HEK293 (cell line): ENCODE measurements at regions not wholly inside any gene's neighbourhood (a gene's known extent, or its start where the extent isn't known, plus 50 kb on each side); places are given as distances from the start of the nearest gene placed in this dataset.
"Not testable (repeated sequence)": the region's sequence is repeated elsewhere in the genome, so short reads cannot be mapped to it uniquely, and the experiment has no call there.

Experiments
- CTCF ChIA-PET: fragments of 350-600 bp; formaldehyde crosslinking; extraction: SDS; loops from one replicate; lab custom pipeline; 2021; ENCODE audit warnings: antibody characterized with exemption; lab: Yijun Ruan, JAX
- POLR2A ChIA-PET: fragments of 300-600 bp; formaldehyde crosslinking; extraction: SDS; loops from one replicate; lab custom pipeline; 2020; ENCODE audit warnings: antibody characterized with exemption, inconsistent platforms; lab: Yijun Ruan, JAX
- H3K27ac ChIP-seq: fragments of 200-500 bp; sonication (Bioruptor generic); 2 replicates; pipeline ENCODE4 v1.5.1; 2014; ENCODE audit warnings: low read depth, low read length, control low read depth, inconsistent platforms; ENCODE audit errors: extremely low read depth
- H3K36me3 ChIP-seq, 2 experiments: fragments of 200-500 bp in 1 of 2; sonication (Bioruptor generic) in 1 of 2; 1 replicate in 1 of 2; 2 replicates in 1 of 2; pipeline ENCODE4 v1.5.1; 2014 to 2017; ENCODE audit warnings: inconsistent platforms in 2 of 2, low read length in 2 of 2; ENCODE audit not compliant: control insufficient read depth in 2 of 2, insufficient read depth in 1 of 2
- H3K4me1 ChIP-seq: fragments of 200-500 bp; sonication (Bioruptor generic); 2 replicates; pipeline ENCODE4 v1.5.1; 2014; ENCODE audit warnings: mild to moderate bottlenecking, low read length, inconsistent platforms; ENCODE audit not compliant: control insufficient read depth, insufficient read depth
- H3K4me3 ChIP-seq: 2 replicates; pipeline ENCODE4 v1.5.1; 2011; ENCODE audit warnings: low read depth, mild to moderate bottlenecking, control low read depth, low read length, moderate library complexity
- H3K9me3 ChIP-seq: fragments of 200-500 bp; sonication (Bioruptor generic); 2 replicates; pipeline ENCODE4 v1.5.1; 2014; ENCODE audit warnings: low read depth, low read length, inconsistent platforms; ENCODE audit not compliant: control insufficient read depth, insufficient read depth
- ZNF114 ChIP-seq: fragments of 450-650 bp; formaldehyde crosslinking; IDR thresholded peaks from 2 replicates; pipeline ENCODE4 v1.5.0; 2017; ENCODE audit warnings: missing biosample characterization, missing genetic modification characterization
- ZNF214 ChIP-seq: fragments of 450-650 bp; formaldehyde crosslinking; IDR thresholded peaks from 2 replicates; pipeline ENCODE4 v1.5.1; 2017; ENCODE audit warnings: missing biosample characterization, mild to moderate bottlenecking, missing genetic modification characterization, borderline replicate concordance
- ZNF239 ChIP-seq: fragments of 450-650 bp; formaldehyde crosslinking; IDR thresholded peaks from 2 replicates; pipeline ENCODE4 v1.5.1; 2016; ENCODE audit warnings: missing biosample characterization, missing genetic modification characterization
- ZNF335 ChIP-seq: fragments of 450-650 bp; formaldehyde crosslinking; conservative IDR thresholded peaks from 2 replicates; pipeline ENCODE4 v1.5.1; 2016; ENCODE audit warnings: missing biosample characterization, missing genetic modification characterization
- ZNF350 ChIP-seq: fragments of 450-650 bp; formaldehyde crosslinking; IDR thresholded peaks from 2 replicates; pipeline ENCODE4 v1.5.0; 2017; ENCODE audit warnings: missing biosample characterization, mild to moderate bottlenecking, missing genetic modification characterization
- ZNF398 ChIP-seq: fragments of 450-650 bp; formaldehyde crosslinking; IDR thresholded peaks from 2 replicates; pipeline ENCODE4 v1.5.1; 2017; ENCODE audit warnings: missing biosample characterization, missing genetic modification characterization
- ZNF530 ChIP-seq: fragments of 450-650 bp; formaldehyde crosslinking; IDR thresholded peaks from 2 replicates; pipeline ENCODE4 v1.5.1; 2016; ENCODE audit warnings: low read depth, missing biosample characterization, missing genetic modification characterization
- ZNF548 ChIP-seq: fragments of 450-650 bp; formaldehyde crosslinking; IDR thresholded peaks from 2 replicates; pipeline ENCODE4 v1.5.1; 2016; ENCODE audit warnings: missing biosample characterization, missing genetic modification characterization
- ZNF558 ChIP-seq: fragments of 450-650 bp; formaldehyde crosslinking; IDR thresholded peaks from 2 replicates; pipeline ENCODE4 v1.5.1; 2016; ENCODE audit warnings: missing biosample characterization, missing genetic modification characterization
- ZSCAN23 ChIP-seq: fragments of 450-650 bp; formaldehyde crosslinking; IDR thresholded peaks from 2 replicates; pipeline ENCODE4 v1.5.1; 2016; ENCODE audit warnings: missing biosample characterization, missing genetic modification characterization
- TF ChIP-seq, protein P1 (sequence below): fragments of 450-650 bp; formaldehyde crosslinking; IDR thresholded peaks from 2 replicates; pipeline ENCODE4 v1.5.1; 2016; ENCODE audit warnings: missing biosample characterization, missing genetic modification characterization
- TF ChIP-seq, protein P2 (sequence below): fragments of 450-650 bp; formaldehyde crosslinking; IDR thresholded peaks from 2 replicates; pipeline ENCODE4 v1.5.1; 2016; ENCODE audit warnings: missing biosample characterization, missing genetic modification characterization
- TF ChIP-seq, protein P3 (sequence below): fragments of 450-650 bp; formaldehyde crosslinking; IDR thresholded peaks from 2 replicates; pipeline ENCODE4 v1.5.1; 2016; ENCODE audit warnings: missing biosample characterization, missing genetic modification characterization
- TF ChIP-seq, protein P4 (sequence below): fragments of 450-650 bp; formaldehyde crosslinking; IDR thresholded peaks from 2 replicates; pipeline ENCODE4 v1.5.0; 2017; ENCODE audit warnings: missing biosample characterization, missing genetic modification characterization, borderline replicate concordance

GRCh38 chr12:90533828-90534227 lies 421.1 kb downstream of the CCER1 start:
- POLR2A ChIA-PET, H3K4me3 ChIP-seq, H3K4me1 ChIP-seq, H3K9me3 ChIP-seq, H3K36me3 ChIP-seq, CTCF ChIA-PET, H3K27ac ChIP-seq: not testable (repeated sequence)

GRCh38 chr12:90520002-90520734 lies 434.8 kb downstream of the CCER1 start:
- Histone ChIP-seq H3K27ac (no peak overlapping the region), H3K36me3 (no peaks in the 10 kb centered on the region), H3K4me3 (no peak overlapping the region), H3K4me1 (no peaks in the 10 kb centered on the region), H3K9me3 (no peaks in the 10 kb centered on the region)
- ChIA-PET POLR2A (no interaction called here), CTCF (no interaction called here)
- TF ChIP-seq ZNF558 (tag by site-specific recombination) (no peak), ZNF335 (tag by site-specific recombination) (no peak), ZNF530 (tag by site-specific recombination) (no peak), ZNF239 (tag by site-specific recombination) (no peak), ZSCAN23 (tag by site-specific recombination) (no peak), ZNF548 (no peak), ZNF350 (tag by site-specific recombination) (no peak), ZNF214 (no peak), ZNF114 (tag by site-specific recombination) (no peak), ZNF398 (tag by site-specific recombination) (no peak)
- TF ChIP-seq, protein P1, sequence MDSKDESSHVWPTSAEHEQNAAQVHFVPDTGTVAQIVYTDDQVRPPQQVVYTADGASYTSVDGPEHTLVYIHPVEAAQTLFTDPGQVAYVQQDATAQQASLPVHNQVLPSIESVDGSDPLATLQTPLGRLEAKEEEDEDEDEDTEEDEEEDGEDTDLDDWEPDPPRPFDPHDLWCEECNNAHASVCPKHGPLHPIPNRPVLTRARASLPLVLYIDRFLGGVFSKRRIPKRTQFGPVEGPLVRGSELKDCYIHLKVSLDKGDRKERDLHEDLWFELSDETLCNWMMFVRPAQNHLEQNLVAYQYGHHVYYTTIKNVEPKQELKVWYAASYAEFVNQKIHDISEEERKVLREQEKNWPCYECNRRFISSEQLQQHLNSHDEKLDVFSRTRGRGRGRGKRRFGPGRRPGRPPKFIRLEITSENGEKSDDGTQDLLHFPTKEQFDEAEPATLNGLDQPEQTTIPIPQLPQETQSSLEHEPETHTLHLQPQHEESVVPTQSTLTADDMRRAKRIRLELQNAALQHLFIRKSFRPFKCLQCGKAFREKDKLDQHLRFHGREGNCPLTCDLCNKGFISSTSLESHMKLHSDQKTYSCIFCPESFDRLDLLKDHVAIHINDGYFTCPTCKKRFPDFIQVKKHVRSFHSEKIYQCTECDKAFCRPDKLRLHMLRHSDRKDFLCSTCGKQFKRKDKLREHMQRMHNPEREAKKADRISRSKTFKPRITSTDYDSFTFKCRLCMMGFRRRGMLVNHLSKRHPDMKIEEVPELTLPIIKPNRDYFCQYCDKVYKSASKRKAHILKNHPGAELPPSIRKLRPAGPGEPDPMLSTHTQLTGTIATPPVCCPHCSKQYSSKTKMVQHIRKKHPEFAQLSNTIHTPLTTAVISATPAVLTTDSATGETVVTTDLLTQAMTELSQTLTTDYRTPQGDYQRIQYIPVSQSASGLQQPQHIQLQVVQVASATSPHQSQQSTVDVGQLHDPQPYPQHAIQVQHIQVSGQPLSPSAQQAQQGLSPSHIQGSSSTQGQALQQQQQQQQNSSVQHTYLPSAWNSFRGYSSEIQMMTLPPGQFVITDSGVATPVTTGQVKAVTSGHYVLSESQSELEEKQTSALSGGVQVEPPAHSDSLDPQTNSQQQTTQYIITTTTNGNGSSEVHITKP (tag by site-specific recombination): no peak
- TF ChIP-seq, protein P2, sequence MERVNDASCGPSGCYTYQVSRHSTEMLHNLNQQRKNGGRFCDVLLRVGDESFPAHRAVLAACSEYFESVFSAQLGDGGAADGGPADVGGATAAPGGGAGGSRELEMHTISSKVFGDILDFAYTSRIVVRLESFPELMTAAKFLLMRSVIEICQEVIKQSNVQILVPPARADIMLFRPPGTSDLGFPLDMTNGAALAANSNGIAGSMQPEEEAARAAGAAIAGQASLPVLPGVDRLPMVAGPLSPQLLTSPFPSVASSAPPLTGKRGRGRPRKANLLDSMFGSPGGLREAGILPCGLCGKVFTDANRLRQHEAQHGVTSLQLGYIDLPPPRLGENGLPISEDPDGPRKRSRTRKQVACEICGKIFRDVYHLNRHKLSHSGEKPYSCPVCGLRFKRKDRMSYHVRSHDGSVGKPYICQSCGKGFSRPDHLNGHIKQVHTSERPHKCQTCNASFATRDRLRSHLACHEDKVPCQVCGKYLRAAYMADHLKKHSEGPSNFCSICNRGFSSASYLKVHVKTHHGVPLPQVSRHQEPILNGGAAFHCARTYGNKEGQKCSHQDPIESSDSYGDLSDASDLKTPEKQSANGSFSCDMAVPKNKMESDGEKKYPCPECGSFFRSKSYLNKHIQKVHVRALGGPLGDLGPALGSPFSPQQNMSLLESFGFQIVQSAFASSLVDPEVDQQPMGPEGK (tag by site-specific recombination): no peak
- TF ChIP-seq, protein P3, sequence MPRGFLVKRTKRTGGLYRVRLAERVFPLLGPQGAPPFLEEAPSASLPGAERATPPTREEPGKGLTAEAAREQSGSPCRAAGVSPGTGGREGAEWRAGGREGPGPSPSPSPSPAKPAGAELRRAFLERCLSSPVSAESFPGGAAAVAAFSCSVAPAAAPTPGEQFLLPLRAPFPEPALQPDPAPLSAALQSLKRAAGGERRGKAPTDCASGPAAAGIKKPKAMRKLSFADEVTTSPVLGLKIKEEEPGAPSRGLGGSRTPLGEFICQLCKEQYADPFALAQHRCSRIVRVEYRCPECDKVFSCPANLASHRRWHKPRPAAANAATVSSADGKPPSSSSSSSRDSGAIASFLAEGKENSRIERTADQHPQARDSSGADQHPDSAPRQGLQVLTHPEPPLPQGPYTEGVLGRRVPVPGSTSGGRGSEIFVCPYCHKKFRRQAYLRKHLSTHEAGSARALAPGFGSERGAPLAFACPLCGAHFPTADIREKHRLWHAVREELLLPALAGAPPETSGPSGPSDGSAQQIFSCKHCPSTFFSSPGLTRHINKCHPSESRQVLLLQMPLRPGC (tag by site-specific recombination): no peak
- TF ChIP-seq, protein P4, sequence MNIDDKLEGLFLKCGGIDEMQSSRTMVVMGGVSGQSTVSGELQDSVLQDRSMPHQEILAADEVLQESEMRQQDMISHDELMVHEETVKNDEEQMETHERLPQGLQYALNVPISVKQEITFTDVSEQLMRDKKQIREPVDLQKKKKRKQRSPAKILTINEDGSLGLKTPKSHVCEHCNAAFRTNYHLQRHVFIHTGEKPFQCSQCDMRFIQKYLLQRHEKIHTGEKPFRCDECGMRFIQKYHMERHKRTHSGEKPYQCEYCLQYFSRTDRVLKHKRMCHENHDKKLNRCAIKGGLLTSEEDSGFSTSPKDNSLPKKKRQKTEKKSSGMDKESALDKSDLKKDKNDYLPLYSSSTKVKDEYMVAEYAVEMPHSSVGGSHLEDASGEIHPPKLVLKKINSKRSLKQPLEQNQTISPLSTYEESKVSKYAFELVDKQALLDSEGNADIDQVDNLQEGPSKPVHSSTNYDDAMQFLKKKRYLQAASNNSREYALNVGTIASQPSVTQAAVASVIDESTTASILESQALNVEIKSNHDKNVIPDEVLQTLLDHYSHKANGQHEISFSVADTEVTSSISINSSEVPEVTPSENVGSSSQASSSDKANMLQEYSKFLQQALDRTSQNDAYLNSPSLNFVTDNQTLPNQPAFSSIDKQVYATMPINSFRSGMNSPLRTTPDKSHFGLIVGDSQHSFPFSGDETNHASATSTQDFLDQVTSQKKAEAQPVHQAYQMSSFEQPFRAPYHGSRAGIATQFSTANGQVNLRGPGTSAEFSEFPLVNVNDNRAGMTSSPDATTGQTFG: no peak
